Ramos (cell line): ENCODE measurements at regions not wholly inside any gene's neighbourhood (a gene's known extent, or its start where the extent isn't known, plus 50 kb on each side); places are given as distances from the start of the nearest gene placed in this dataset.

ENCODE experiments used
- in situ Hi-C: fragments of 300-500 bp; cut with MboI; formaldehyde crosslinking; loops from one replicate; pipeline ENCODE4 v1.14.3; 2022; ENCODE audit warnings: low sequenced_read_pairs; ENCODE audit not compliant: unreplicated experiment

- in situ Hi-C loops = loop anchor here (10.0 kb wide), 1 partner anchor 50 kb away; no protein-coding TSS in a partner anchor
Measured at GRCh38 chr22:22155146-22155545, 89.4 kb upstream of the VPREB1 start.

GRCh38 chr22:22154040-22154439 is 90.5 kb upstream of the VPREB1 start:
- in situ Hi-C loops = loop anchor here (10.0 kb wide), 1 partner anchor 51 kb away; no protein-coding TSS in a partner anchor

GRCh38 chr22:22151308-22151707 is 93.3 kb upstream of the VPREB1 start:
- in situ Hi-C loops = loop anchor here (10.0 kb wide), 1 partner anchor 53 kb away; no protein-coding TSS in a partner anchor

- in situ Hi-C loops = loop anchor here (10.0 kb wide), 1 partner anchor 54 kb away; no protein-coding TSS in a partner anchor
Measured at GRCh38 chr22:22150457-22150856, 94.1 kb upstream of the VPREB1 start.

GRCh38 chr22:22148905-22149304 is 95.7 kb upstream of the VPREB1 start:
- in situ Hi-C loops = no loop called here

GRCh38 chr22:22144858-22145257 is 99.7 kb upstream of the VPREB1 start:
- in situ Hi-C loops = no loop called here

- in situ Hi-C loops = no loop called here
Measured at GRCh38 chr22:22143448-22143847, 101.1 kb upstream of the VPREB1 start.

GRCh38 chr22:22142661-22143060 is 101.9 kb upstream of the VPREB1 start:
- in situ Hi-C loops = no loop called here

- in situ Hi-C loops = no loop called here
Measured at GRCh38 chr22:22141771-22142591, 102.6 kb upstream of the VPREB1 start.

- in situ Hi-C loops = no loop called here
Measured at GRCh38 chr22:22141031-22141430, 103.6 kb upstream of the VPREB1 start.

- in situ Hi-C loops = no loop called here
Measured at GRCh38 chr22:22139364-22139763, 105.2 kb upstream of the VPREB1 start.

GRCh38 chr22:22138915-22139314 is 105.7 kb upstream of the VPREB1 start:
- in situ Hi-C loops = no loop called here

- in situ Hi-C loops = no loop called here
Measured at GRCh38 chr22:22137891-22138290, 106.7 kb upstream of the VPREB1 start.

GRCh38 chr22:22133910-22134309 is 110.7 kb upstream of the VPREB1 start:
- in situ Hi-C loops = no loop called here

GRCh38 chr22:22130953-22131608 is 113.5 kb upstream of the VPREB1 start:
- in situ Hi-C loops = no loop called here

- in situ Hi-C loops = no loop called here
Measured at GRCh38 chr22:22129387-22129786, 115.2 kb upstream of the VPREB1 start.

- in situ Hi-C loops = no loop called here
Measured at GRCh38 chr22:22128440-22128839, 116.1 kb upstream of the VPREB1 start.

GRCh38 chr22:22127100-22127499 is 117.5 kb upstream of the VPREB1 start:
- in situ Hi-C loops = no loop called here

- in situ Hi-C loops = no loop called here
Measured at GRCh38 chr22:22125579-22126468, 118.8 kb upstream of the VPREB1 start.

- in situ Hi-C loops = no loop called here
Measured at GRCh38 chr22:22125028-22125578, 119.5 kb upstream of the VPREB1 start.
